ENCODE measurements at regions not wholly inside any gene's neighbourhood (a gene's known extent, or its start where the extent isn't known, plus 50 kb on each side); places are given as distances from the start of the nearest gene placed in this dataset.

GRCh38 chr5:44868541-44868940, 59.8 kb downstream of the MRPS30 start:
- DNase-seq, result peak; percentile 26

GRCh38 chr5:44869928-44870327, 61.2 kb downstream of the MRPS30 start:
- peak; percentile 59 for DNase-seq

- DNase-seq, result no peak
Measured at GRCh38 chr5:44870430-44870829, 61.7 kb downstream of the MRPS30 start.

GRCh38 chr5:44871401-44871800, 62.7 kb downstream of the MRPS30 start:
- no peak for DNase-seq

GRCh38 chr5:44875661-44876605, 67.2 kb downstream of the MRPS30 start:
- DNase-seq, result no peak

- no peak for DNase-seq
Measured at GRCh38 chr5:44881266-44881665, 72.5 kb downstream of the MRPS30 start.

GRCh38 chr5:44884036-44884435, 75.3 kb downstream of the MRPS30 start:
- no peak for DNase-seq

- no peak for DNase-seq
Measured at GRCh38 chr5:44885903-44886302, 77.2 kb downstream of the MRPS30 start.

GRCh38 chr5:44887722-44888121, 79.0 kb downstream of the MRPS30 start:
- no peak for DNase-seq

GRCh38 chr5:44888435-44888834, 79.7 kb downstream of the MRPS30 start:
- no peak for DNase-seq

GRCh38 chr5:44891116-44891515, 82.4 kb downstream of the MRPS30 start:
- no peak for DNase-seq

GRCh38 chr5:44900273-44900954, 91.7 kb downstream of the MRPS30 start:
- no peak for DNase-seq

GRCh38 chr5:44907396-44907795, 98.6 kb downstream of the MRPS30 start:
- DNase-seq, result no peak

GRCh38 chr5:44909004-44909403, 100.3 kb downstream of the MRPS30 start:
- DNase-seq, result no peak

GRCh38 chr5:44911501-44911900, 102.8 kb downstream of the MRPS30 start:
- DNase-seq, result no peak

- no peak for DNase-seq
Measured at GRCh38 chr5:44914221-44914620, 105.5 kb downstream of the MRPS30 start.

GRCh38 chr5:44919560-44919959, 110.8 kb downstream of the MRPS30 start:
- DNase-seq, result no peak

- no peak for DNase-seq
Measured at GRCh38 chr5:44927115-44927733, 118.5 kb downstream of the MRPS30 start.

- no peak for DNase-seq
Measured at GRCh38 chr5:44932922-44933585, 124.3 kb downstream of the MRPS30 start.

- no peak for DNase-seq
Measured at GRCh38 chr5:44933686-44934085, 124.9 kb downstream of the MRPS30 start.

GRCh38 chr5:44935262-44935661, 126.5 kb downstream of the MRPS30 start:
- no peak for DNase-seq

GRCh38 chr5:44935871-44936270, 127.1 kb downstream of the MRPS30 start:
- no peak for DNase-seq

Measured in renal pelvis (tissue), 1 donor.